T follicular helper cell (primary cell): ENCODE measurements at regions not wholly inside any gene's neighbourhood (a gene's known extent, or its start where the extent isn't known, plus 50 kb on each side); places are given as distances from the start of the nearest gene placed in this dataset.
"Not testable (repeated sequence)": the region's sequence is repeated elsewhere in the genome, so short reads cannot be mapped to it uniquely, and the experiment has no call there.

Experiments
- DNase-seq: peaks from one replicate; pipeline ENCODE4 v3.0.0-alpha.2; 2020; ENCODE audit warnings: low read depth

DNA sequence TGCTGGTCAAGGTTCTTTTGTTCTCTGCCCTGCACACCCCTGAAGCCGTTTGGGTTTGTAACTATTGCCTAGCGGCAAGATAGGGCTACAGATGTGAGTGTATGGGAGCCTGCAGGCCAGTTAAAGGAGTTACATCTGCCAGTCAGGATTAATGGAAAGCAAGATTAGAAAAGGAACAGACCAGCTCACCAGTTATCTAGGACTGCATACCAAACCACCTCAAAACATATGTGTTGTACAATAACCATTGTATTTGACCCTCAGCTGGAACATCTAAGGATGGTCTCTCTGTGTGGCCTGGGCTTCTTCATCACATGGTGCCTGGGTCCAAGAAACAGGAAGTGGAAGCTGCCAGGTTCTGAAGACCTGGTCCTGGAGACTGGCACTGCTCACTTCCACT, 52.5 kb upstream of the FBXO28 start:
- no peak for DNase-seq

DNA sequence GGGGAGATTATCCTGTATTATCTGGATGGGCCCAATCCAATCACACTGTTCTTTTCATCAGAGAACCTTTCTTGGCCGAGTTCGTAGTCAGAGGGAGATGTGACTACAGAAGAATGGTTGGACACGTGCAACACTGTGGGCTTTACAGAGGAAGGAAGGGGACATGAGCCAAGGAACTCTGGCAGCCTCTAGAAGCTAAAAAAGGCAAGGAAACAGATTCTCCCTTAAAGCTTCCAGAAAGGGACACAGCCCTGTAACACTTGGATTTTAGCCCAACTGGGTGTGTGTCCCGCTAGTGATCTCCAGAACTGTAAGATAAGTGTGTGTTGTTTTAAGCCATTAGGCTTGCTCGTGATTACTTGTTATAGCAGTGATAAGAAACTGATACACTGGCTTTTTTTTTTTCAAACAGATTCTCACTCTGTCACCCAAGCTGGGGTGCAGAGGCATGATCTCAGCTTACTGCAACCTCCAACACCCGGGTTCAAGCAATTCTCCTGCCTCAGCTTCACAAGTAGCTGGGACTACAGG, 53.9 kb upstream of the FBXO28 start:
- DNase-seq: no peak

DNA sequence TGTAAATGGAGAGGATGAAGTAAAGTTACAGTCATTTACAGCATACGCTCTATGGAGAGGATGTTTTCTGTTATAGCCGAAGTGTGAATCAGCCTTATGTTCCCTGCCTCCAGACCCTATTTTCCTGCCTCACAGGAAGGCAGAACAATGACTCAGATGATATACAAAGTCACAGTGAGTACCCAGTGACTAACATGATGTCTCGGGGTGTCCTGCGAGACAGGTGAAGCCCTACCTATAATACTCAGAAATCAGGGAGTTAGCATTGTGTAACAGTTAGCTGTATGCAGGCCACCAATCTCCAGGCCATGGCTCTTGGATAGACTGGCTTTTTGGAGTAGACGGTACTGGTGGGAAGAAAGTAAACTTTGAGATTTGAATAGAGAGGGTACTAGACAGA, 55.6 kb upstream of the FBXO28 start:
- DNase-seq: no peak

DNA sequence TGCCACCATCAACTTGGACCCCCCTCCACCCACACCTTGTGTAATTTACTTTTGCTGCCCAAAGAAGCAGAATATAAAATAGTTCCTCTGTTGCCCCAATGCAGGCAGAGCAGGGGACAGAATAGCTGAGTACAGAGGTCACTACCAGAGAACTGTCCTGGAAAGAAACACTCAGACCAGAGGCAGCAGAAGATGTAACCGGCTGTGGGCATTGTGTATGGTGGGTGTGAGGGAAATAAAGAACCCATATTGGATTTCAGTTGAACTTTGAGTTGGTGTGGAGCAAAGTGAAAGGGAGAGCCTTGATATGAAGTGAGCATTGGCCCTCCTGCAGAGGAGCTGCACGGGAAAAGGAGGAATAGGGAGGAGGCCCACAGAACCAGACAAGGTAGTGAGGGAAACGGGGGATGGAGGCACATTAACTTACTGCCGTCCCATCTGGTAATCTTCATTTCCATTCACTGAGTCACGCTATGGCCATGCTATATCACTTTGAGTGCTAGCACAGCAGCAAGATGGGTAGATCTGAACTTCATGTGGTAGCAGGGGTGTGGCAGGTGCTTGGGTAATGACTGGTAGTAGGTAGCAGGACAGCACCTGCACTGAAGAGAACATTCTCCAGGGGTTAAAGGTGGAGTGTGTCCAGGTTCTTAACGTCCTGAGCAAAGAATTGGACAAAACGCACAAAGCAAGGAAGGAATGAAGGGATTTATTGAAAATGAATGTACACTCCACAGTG, 56.3 kb upstream of the FBXO28 start:
- DNase-seq: no peak

DNA sequence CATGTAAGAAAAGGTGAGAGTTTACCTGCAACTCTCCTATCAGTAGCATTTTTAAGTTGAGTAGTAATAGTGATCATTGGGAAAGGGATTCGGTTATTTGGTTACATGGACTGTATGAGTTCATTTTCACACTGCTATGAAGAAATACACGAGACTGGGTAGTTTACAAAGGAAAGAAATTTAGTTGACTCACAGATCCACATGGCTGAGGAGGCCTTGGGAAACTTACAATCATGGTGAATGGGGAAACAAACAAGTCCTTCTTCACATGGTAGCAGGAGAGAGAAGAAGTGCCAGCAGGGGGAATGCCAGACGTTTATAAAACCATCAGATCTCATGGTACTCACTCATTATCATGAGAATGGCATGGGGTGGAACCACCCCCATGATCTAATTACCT, 59.3 kb upstream of the FBXO28 start:
- no peak for DNase-seq

DNA sequence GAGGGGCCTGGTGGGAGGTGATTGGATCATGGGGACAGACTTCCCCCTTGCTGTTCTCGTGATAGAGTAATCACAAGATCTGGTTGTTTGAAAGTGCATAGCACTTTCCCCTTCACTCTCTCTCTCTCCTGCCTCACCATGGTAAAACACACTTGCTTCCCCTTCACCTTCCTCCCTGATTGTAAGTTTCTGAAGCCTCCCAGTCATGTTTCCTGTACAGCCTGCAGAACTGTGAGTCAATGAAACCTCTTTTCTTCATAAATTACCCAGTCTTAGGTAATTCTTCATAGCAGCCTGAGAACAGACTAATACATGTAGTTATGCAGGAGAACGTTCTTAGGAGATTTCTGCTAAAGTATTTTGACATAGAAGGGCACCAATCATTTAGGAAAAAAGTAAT, 59.9 kb upstream of the FBXO28 start:
- DNase-seq: no peak

DNA sequence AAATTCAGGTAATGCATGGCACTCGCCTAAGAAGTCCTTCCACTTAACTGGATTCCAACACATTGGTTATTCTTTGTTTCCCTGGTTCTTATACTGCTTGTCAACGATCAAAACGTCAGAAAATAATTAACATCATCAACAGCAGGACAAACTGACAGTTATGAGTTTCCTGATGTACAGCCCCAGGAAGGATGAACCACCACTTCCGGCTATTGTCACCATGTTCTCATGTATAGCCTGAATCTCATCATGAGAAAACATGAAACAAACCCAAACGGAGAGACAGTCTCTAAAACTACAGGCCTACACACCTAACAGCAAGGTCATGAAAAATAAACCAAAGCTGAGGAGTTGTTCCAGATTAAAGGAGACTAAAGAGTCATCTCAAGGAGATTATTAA, 60.5 kb upstream of the FBXO28 start:
- DNase-seq: no peak

DNA sequence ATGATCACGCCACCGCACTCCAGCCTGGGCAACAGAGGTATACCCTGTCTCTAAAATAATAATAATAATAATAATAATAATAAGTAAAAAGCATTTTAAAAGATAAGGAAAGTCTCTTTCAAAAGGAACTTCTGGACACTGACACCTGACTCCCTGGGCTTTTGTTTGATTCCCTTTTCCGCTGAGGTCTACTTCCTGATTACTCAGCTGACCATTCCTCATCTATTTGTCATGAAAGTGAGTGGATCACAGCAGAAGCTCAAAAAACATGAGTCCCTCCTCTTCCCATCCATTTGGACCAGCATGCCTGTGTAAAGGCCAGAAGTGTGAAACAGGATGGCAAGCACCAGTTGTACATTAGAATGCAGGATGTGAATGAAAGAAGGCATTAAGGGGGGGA, 61.1 kb upstream of the FBXO28 start:
- DNase-seq: no peak

DNA sequence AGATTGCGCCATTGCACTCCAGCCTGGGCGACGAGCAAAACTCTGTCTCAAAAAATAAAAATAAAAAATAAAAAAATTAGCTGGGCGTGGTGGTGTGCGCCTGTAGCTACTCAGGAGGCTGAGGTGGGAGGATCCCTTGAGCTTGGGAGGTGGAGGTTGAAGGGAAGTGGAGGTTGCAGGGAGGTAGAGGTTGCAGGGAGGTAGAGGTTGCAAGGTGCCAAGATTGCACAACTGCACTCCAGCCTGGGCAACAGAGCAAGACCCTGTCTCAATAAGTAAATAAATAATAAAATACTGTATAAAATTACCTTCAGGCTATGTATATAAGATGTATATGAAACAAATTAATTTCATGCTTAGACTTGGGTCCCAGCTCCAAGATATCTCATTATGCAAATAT, 62.1 kb upstream of the FBXO28 start:
- DNase-seq: not testable (repeated sequence)

DNA sequence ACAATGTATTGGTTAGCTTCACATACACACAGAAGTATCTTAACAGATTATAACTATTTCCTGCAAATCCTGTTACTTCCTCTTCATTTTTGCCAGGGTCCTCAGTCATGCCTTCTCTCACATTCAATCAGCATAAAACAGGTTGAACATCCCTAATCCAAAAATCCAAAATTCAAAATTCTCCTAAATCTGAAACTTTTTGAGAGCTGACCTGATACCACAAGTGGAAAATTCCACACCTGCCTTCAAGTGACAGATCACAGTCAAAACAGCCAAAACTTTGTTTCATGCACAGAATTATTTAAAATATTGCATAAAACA, 62.9 kb upstream of the FBXO28 start:
- no peak for DNase-seq

DNA sequence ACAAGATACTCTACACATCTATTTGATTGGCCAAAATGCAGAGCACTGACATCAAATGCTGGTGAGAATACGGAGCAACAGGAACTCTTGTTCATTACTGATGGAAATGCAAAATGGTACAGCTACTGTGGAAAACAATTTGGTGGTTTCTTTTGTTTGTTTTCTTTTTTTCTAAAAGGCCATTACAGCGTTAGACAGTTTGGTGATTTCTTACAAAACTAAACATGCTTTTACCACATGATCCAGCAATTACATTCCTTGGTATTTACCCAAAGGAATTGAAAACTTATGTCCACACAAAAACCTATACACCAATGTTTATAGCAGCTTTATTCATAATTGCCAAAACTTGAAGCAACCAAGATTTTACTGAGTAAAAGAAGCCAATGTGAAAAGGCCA, 66.4 kb upstream of the FBXO28 start:
- DNase-seq: no peak

DNA sequence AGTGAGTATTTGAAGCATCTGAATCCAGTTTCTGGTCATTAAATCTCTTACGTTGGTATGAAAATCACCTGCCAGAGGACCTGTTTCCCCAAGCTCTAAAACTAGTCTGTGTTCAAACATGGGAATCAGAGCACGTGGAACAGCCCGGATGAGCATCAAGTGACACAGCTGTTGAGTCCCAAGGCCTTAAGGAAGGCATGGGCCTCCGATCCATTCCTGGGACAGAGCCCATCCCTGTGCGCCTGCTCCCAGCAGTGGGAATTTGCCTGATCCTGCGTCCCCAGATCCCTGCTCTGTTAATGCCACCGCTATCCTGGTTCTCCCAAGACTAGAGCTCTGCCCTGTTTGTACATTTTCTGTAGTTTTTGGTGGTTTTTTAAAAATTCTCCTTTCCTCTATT, 68.4 kb upstream of the FBXO28 start:
- DNase-seq: no peak

DNA sequence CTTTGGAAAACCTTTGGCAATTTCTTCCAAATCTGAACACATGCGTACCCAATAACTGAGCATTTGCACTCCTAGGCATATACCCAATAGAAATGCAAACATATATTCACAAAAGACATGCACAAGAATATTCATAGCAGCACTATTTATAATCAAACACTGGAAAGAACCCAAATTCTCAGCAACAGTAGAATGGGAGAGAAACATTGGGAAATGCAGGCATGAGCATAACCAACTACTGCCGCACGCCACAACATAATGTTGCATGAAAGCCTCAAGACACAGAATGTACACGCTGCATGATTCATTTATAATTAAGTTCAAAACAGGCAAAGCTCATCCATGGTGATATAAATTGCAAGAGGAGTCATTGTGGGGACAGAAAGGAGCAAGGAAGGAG, 69.5 kb upstream of the FBXO28 start:
- DNase-seq: no peak

DNA sequence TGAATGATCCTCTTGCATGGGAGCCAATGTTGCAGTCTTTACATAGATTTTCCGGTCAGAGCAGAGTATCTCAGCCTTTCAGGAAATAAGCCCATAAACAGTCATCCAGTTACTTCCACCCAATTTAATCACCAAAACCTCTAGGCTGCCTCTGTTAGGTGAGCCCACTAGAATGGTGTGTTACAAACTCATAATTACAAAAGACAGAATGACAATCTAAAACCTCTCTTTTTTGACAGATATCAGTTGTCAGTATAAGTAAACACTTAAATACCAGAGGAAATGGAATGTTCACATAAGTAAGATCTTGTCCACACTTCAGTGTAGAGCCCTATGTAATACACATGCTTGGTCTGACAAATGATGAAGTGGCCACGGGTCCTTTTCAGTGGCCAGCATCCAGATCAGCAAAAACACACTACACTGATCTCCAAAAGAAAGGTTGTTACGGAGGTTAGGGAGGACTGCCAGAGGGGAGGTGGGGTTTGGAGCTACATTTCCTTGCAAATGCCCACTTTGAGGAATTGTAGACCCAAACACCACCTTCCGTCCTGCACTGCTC, 71.3 kb upstream of the FBXO28 start:
- DNase-seq: no peak

DNA sequence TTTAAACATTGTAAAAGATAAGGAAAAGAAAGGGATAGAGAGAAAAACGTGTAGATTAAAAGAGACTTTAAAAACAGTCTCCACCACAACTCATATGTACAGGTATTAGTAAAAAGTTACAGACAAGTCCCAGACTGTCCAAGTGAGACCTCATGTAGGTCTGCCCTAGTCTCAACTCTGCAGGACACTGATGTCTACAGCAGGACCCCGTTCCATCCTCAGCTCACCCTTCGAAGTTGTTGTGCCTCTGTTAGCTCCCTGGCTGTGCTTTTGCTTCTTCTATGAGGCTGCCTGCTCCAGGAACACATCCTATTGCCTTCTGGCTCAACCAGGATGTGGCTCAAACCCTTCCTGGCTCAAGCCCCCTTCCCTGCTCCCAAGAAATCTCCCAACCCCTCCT, 72.9 kb upstream of the FBXO28 start:
- no peak for DNase-seq

DNA sequence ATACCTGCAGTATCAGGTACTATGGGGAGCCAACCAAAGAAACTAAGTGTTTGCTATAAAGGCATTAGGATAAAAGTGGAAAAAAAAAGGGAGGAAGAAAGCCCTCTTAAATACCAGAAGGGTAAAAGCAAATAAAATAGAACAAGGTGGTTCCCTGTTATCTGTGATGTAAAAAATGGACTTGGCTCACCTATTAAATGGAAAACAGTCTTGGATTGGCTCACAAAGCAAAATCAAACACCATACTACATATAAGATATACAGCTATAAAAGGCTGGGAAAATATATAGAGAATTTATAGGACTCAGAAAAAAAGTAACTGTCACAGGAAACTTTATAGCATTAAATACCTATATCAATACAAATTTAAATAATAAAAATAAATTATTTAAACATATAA, 73.5 kb upstream of the FBXO28 start:
- DNase-seq: not testable (repeated sequence)

DNA sequence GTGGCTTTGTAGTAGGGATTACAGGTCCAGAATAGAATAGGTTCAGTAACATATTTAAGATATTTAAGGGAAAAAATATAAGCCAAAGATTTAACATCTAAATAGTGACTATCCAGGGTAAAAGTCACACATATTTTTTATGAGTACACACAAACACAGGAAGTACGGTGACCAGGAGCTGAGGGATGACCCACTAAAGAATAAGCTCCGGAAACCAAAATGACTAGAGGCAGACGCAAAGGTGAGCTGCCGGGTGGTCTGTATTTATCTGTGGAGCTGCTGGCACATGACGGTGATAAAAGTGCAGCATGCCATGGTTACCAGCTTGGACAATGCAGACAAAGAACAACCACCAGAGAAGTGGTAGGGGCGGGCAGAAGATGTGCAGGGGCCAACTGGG, 73.9 kb upstream of the FBXO28 start:
- DNase-seq: not testable (repeated sequence)

DNA sequence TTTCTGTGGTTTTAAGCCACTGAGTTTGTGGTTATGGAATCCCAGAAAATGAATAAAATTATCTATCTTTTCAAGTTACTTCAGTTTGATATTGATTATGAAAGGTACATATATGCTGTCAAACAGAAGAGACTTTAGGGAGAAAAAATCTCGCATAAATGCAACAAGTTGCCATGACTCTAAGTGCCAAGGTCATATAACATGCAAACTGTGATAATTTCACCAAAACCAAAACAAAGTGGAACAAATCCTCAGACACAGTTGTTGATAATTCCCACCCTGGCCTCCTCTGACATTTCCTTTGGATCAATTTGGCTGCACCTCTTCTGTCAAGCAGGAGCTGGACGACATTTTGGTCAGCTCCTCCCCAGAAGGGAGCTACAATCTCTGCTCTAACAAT, 75.1 kb upstream of the FBXO28 start:
- DNase-seq: not testable (repeated sequence)

DNA sequence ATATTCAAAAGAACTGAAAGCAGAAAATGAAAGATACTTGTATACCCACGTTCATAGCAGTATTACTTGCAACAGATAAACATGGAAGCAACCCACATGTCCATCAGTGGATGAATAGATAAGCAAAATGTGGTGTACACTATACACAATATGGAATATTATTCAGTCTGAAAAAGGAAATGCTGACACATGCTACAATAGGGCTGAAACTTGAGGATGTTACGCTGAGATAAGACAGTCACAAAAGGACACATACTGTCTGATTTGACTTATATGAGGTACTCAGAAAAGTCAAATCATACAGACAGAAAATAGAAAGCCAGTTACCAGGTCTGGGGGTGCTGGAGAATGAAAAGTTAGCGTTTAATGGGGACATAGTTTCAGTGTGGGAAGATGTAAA, 76.5 kb upstream of the FBXO28 start:
- DNase-seq: not testable (repeated sequence)

DNA sequence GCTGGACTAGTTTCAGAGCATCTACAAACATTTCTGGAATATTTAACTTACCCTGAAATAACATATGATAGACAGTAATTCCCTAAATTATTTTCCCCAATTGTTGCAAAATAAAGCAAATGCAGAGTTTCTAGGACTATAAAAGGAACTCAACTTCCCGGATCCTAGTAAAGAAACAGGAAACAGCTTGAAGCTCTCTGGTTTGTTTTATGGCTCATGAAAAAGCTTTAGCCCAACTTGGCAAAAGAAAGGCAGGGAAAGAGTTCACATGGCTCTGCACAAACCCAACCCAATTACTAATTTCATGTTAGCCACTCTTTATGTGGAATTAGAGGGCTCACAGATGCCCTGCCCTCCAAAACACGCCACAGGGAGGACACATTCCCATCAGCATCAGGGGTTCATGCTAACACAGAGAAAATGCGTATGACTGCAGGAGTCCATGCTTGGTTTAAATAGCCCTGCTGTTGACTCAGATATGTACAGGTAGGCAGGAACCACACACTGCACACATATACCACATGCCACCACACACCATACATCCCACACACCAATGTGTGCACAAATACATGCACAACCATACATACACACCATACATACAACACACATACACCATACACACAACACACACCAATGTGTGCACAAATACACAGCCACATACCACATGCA, 81.2 kb upstream of the FBXO28 start:
- not testable (repeated sequence) for DNase-seq

DNA sequence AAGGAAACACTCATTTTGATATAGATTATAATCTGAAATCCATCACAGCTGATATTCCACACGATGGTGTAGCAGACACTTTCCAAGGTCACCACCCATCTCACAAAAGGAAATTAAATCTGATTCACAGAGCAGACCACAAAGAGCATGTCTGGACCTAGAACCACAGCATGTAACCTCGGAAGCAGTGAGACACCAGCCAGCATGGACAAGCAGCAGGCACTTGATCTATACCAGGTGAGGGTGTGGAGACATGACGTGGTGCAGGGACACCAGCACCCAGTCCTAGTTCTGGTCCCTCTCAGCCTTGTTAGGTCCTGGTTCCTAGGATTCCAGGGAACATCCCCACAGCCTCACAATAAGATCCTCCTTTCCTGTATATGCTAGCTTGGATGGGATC, 81.9 kb upstream of the FBXO28 start:
- not testable (repeated sequence) for DNase-seq

DNA sequence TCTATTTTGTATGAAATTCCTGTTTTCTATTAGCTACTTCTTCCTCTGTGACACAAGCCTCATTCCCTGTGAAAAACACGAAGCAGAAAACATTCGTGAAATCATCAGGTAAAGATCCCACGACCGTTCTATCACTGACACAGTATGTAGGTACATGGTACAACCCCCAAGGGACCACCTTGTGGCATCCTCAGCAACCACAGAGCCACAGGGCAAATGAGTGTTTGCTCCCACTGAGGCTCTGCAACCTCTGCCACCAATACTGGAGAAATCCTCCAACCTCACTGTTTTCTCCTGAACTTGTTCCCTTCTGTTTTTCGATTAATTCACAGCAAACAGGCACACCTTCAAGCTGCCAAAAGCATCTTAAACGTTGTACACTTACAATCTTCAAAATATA, 83.7 kb upstream of the FBXO28 start:
- DNase-seq: not testable (repeated sequence)

DNA sequence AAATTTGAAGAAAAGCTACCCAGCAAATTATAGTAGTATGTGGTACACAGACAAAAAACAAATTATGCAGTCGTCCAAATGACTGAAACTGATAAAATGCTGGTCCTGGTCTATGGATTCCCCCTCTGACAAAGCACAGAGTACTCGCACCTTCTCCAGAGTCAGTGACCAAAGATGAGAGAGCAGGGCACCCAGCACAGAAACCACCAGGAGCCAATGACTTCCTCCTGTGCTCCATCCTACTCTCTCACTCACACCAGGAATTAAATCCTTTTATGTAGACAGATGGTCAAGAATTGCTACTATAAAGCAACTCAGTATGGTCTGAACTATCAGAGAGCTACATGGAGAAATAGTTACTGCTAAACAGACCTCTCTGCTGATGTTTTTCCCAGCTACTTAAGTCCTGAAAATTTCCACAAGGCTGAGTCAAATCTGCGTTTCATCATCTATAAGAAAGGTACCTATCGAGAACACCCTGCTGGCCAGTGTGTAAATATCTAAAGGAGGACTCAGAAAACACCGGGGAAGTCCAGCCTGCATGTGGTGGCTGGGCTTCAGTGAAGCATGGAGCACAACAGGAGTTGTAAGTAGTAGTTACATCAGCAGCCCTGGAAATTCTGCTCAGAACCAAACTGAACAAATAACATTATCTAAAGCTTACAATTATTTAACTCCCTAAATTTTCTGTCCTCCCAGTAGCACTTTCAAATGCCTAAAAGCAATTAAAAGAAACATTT, 84.5 kb upstream of the FBXO28 start:
- not testable (repeated sequence) for DNase-seq
